ENCODE measurements at regions not wholly inside any gene's neighbourhood (a gene's known extent, or its start where the extent isn't known, plus 50 kb on each side); places are given as distances from the start of the nearest gene placed in this dataset.

DNA sequence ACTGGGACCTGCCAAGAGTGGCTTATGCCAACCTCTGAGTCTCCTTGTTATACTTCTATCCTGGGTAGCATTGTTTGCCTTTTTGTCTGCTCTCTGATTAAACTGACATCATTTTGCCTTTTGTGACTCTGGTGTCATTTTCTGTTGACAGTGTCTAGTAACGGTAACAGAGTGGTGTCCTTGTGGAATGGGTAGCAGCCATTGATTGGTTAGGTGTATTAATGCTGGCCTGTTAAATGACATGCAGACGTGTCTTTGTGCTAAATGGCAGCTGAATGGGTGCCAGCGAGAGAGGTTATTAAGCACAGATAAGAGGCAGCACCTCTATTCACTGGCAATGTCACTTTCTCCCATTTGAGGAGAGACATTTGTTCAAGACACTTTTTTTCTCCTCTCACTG lies 1289.4 kb downstream of the PCDH9 start:
- WGBS, 3 donors, result 71 to 91% (median 85%) methylated on average over 3 of the region's 3 CpGs
- Histone ChIP-seq H3K27me3 (no peaks in the 10 kb centered on the region), H3K4me1 (ENCODE audit: insufficient read depth) (no peaks in the 10 kb centered on the region), H3K36me3 (no peaks in the 10 kb centered on the region), H3K4me3 (no peak overlapping the region), H3K9me3 (no peaks in the 10 kb centered on the region), H3K27ac (no peak overlapping the region)
- intact Hi-C loops (cut with DNase I), result no loop called here
- TF ChIP-seq EP300 (IDR thresholded peaks at IDR 0.05), result no peak
- TF ChIP-seq, protein P1, sequence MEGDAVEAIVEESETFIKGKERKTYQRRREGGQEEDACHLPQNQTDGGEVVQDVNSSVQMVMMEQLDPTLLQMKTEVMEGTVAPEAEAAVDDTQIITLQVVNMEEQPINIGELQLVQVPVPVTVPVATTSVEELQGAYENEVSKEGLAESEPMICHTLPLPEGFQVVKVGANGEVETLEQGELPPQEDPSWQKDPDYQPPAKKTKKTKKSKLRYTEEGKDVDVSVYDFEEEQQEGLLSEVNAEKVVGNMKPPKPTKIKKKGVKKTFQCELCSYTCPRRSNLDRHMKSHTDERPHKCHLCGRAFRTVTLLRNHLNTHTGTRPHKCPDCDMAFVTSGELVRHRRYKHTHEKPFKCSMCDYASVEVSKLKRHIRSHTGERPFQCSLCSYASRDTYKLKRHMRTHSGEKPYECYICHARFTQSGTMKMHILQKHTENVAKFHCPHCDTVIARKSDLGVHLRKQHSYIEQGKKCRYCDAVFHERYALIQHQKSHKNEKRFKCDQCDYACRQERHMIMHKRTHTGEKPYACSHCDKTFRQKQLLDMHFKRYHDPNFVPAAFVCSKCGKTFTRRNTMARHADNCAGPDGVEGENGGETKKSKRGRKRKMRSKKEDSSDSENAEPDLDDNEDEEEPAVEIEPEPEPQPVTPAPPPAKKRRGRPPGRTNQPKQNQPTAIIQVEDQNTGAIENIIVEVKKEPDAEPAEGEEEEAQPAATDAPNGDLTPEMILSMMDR (IDR thresholded peaks at IDR 0.05), result no peak
- no peak for TF ChIP-seq POLR2A (IDR thresholded peaks at IDR 0.05)
- no peak for DNase-seq

- WGBS, 3 donors, result 41 to 48% (median 43%) methylated on average over 2 of the region's 2 CpGs
- Histone ChIP-seq H3K9me3 (no peaks in the 10 kb centered on the region), H3K4me1 (ENCODE audit: insufficient read depth) (no peaks in the 10 kb centered on the region), H3K27ac (no peak overlapping the region), H3K27me3 (no peaks in the 10 kb centered on the region), H3K4me3 (no peak overlapping the region), H3K36me3 (no peaks in the 10 kb centered on the region)
- intact Hi-C loops (cut with DNase I), result no loop called here
- DNase-seq, result no peak
- TF ChIP-seq POLR2A (IDR thresholded peaks at IDR 0.05), result no peak
- TF ChIP-seq, protein P1 (IDR thresholded peaks at IDR 0.05), result no peak
- TF ChIP-seq EP300 (IDR thresholded peaks at IDR 0.05), result no peak
Observed at GRCh38 chr13:65937251-65937650, 1292.9 kb downstream of the PCDH9 start.

- WGBS, 3 donors, result 83 to 92% (median 85%) methylated on average over 2 of the region's 2 CpGs
- Histone ChIP-seq H3K27ac (no peak overlapping the region), H3K9me3 (no peaks in the 10 kb centered on the region), H3K27me3 (no peaks in the 10 kb centered on the region), H3K4me3 (no peak overlapping the region), H3K36me3 (no peaks in the 10 kb centered on the region), H3K4me1 (ENCODE audit: insufficient read depth) (no peaks in the 10 kb centered on the region)
- no peak for DNase-seq
- TF ChIP-seq, protein P1 (IDR thresholded peaks at IDR 0.05), result no peak
- TF ChIP-seq EP300 (IDR thresholded peaks at IDR 0.05), result no peak
- no peak for TF ChIP-seq POLR2A (IDR thresholded peaks at IDR 0.05)
- intact Hi-C loops (cut with DNase I), result no loop called here
Observed at GRCh38 chr13:65936249-65936648, 1293.9 kb downstream of the PCDH9 start.

DNA sequence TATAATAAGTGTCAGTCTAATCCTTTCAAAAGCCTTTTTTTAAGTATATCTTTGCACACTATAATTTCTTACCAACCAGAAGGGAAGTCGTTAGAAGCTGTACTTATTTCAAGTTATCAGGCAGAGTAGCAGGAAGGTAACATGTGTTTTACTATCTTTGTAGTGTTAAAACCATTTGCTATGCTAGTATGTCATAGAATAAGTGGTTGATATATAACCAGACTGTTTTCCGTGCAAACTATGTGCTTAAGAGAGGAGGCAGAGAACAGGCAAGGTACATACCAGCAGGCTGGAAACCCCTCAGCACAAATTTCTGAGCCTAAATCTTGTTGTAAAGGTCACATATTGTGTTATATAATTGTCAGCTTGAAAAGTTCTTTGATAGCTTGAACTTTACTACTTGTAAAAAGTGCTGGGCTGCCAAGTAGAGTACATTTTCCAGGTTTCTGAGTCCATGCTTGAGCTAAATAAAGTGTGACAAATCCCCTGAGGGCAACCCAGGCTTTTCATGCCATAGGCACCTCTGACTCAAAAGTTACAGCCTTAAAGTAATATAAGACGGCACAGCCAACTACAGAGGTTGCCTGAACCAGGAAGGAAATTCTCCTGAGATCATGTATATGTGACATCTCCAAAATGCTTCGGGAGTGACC lies 1297.4 kb downstream of the PCDH9 start:
- Histone ChIP-seq H3K27me3 (no peaks in the 10 kb centered on the region), H3K36me3 (no peaks in the 10 kb centered on the region), H3K9me3 (no peaks in the 10 kb centered on the region), H3K27ac (no peak overlapping the region), H3K4me1 (ENCODE audit: insufficient read depth) (no peaks in the 10 kb centered on the region), H3K4me3 (no peak overlapping the region)
- no peak for TF ChIP-seq POLR2A (IDR thresholded peaks at IDR 0.05)
- TF ChIP-seq, protein P1 (IDR thresholded peaks at IDR 0.05), result no peak
- TF ChIP-seq EP300 (IDR thresholded peaks at IDR 0.05), result no peak
- no peak for DNase-seq
- 59 to 66% (median 59%) methylated on average over 4 of the region's 4 CpGs for whole genome bisulfite sequencing, 3 donors
- intact Hi-C loops (cut with DNase I), result no loop called here

Data from ovary (tissue), 7 donors.